ENCODE measurements at regions not wholly inside any gene's neighbourhood (a gene's known extent, or its start where the extent isn't known, plus 50 kb on each side); places are given as distances from the start of the nearest gene placed in this dataset.

GRCh38 chr22:48805516-48805915 is 1022.2 kb downstream of the BRD1 start:
- no peak for TF ChIP-seq CTCF (IDR thresholded peaks at IDR 0.05; ENCODE audit: control insufficient read depth, insufficient read depth, low read depth, low read length, missing control alignments)
- no peak for DNase-seq (ENCODE audit: low read depth)
- H3K4me3 ChIP-seq (ENCODE audit: control insufficient read depth, low read depth, low read length), result no peak overlapping the region

GRCh38 chr22:48804811-48805301 is 1022.8 kb downstream of the BRD1 start:
- no peak overlapping the region for H3K4me3 ChIP-seq (ENCODE audit: control insufficient read depth, low read depth, low read length)
- DNase-seq (ENCODE audit: low read depth), result no peak
- no peak for TF ChIP-seq CTCF (IDR thresholded peaks at IDR 0.05; ENCODE audit: control insufficient read depth, insufficient read depth, low read depth, low read length, missing control alignments)

GRCh38 chr22:48803948-48804810 is 1023.5 kb downstream of the BRD1 start:
- DNase-seq (ENCODE audit: low read depth), result no peak
- no peak overlapping the region for H3K4me3 ChIP-seq (ENCODE audit: control insufficient read depth, low read depth, low read length)
- no peak for TF ChIP-seq CTCF (IDR thresholded peaks at IDR 0.05; ENCODE audit: control insufficient read depth, insufficient read depth, low read depth, low read length, missing control alignments)

GRCh38 chr22:48803171-48803947 is 1024.3 kb downstream of the BRD1 start:
- H3K4me3 ChIP-seq (ENCODE audit: control insufficient read depth, low read depth, low read length), result no peak overlapping the region
- no peak for TF ChIP-seq CTCF (IDR thresholded peaks at IDR 0.05; ENCODE audit: control insufficient read depth, insufficient read depth, low read depth, low read length, missing control alignments)
- DNase-seq (ENCODE audit: low read depth), result no peak

GRCh38 chr22:48802576-48802975 is 1025.1 kb downstream of the BRD1 start:
- TF ChIP-seq CTCF (IDR thresholded peaks at IDR 0.05; ENCODE audit: control insufficient read depth, insufficient read depth, low read depth, low read length, missing control alignments), result no peak

GRCh38 chr22:48800886-48801607 is 1026.6 kb downstream of the BRD1 start:
- no peak for TF ChIP-seq CTCF (IDR thresholded peaks at IDR 0.05; ENCODE audit: control insufficient read depth, insufficient read depth, low read depth, low read length, missing control alignments)
- no peak for DNase-seq (ENCODE audit: low read depth)
- H3K4me3 ChIP-seq (ENCODE audit: control insufficient read depth, low read depth, low read length), result no peak overlapping the region

More at GRCh38 chr22:48802576-48802975, 1025.1 kb downstream of the BRD1 start:
- H3K4me3 ChIP-seq (ENCODE audit: control insufficient read depth, low read depth, low read length), result no peak overlapping the region
- DNase-seq (ENCODE audit: low read depth), result no peak

Measured in AG09309 (cell line).